ENCODE measurements at regions not wholly inside any gene's neighbourhood (a gene's known extent, or its start where the extent isn't known, plus 50 kb on each side); places are given as distances from the start of the nearest gene placed in this dataset.

- TF ChIP-seq CTCF (conservative IDR thresholded peaks at IDR 0.05; ENCODE audit: low read depth, low read length) = no peak
- no peak overlapping the region for H3K4me3 ChIP-seq (ENCODE audit: low read depth, low read length)
- DNase-seq (ENCODE audit: low read depth) = no peak
Observed at GRCh38 chr1:239023732-239024360, 362.5 kb upstream of the CHRM3 start.

GRCh38 chr1:239016337-239016736, 370.0 kb upstream of the CHRM3 start:
- no peak overlapping the region for H3K4me3 ChIP-seq (ENCODE audit: low read depth, low read length)
- no peak for TF ChIP-seq CTCF (conservative IDR thresholded peaks at IDR 0.05; ENCODE audit: low read depth, low read length)
- DNase-seq (ENCODE audit: low read depth) = no peak

- no peak for DNase-seq (ENCODE audit: low read depth)
- TF ChIP-seq CTCF (conservative IDR thresholded peaks at IDR 0.05; ENCODE audit: low read depth, low read length) = no peak
- H3K4me3 ChIP-seq (ENCODE audit: low read depth, low read length) = no peak overlapping the region
Observed at GRCh38 chr1:239011382-239011781, 375.0 kb upstream of the CHRM3 start.

GRCh38 chr1:239008568-239008967, 377.8 kb upstream of the CHRM3 start:
- DNase-seq (ENCODE audit: low read depth) = no peak
- H3K4me3 ChIP-seq (ENCODE audit: low read depth, low read length) = no peak overlapping the region
- TF ChIP-seq CTCF (conservative IDR thresholded peaks at IDR 0.05; ENCODE audit: low read depth, low read length) = no peak

- no peak for DNase-seq (ENCODE audit: low read depth)
- H3K4me3 ChIP-seq (ENCODE audit: low read depth, low read length) = no peak overlapping the region
- TF ChIP-seq CTCF (conservative IDR thresholded peaks at IDR 0.05; ENCODE audit: low read depth, low read length) = no peak
Observed at GRCh38 chr1:239006276-239006675, 380.1 kb upstream of the CHRM3 start.

- no peak for TF ChIP-seq CTCF (conservative IDR thresholded peaks at IDR 0.05; ENCODE audit: low read depth, low read length)
- no peak overlapping the region for H3K4me3 ChIP-seq (ENCODE audit: low read depth, low read length)
- DNase-seq (ENCODE audit: low read depth) = no peak
Observed at GRCh38 chr1:238999944-239000343, 386.4 kb upstream of the CHRM3 start.

- no peak for TF ChIP-seq CTCF (conservative IDR thresholded peaks at IDR 0.05; ENCODE audit: low read depth, low read length)
- DNase-seq (ENCODE audit: low read depth) = no peak
- no peak overlapping the region for H3K4me3 ChIP-seq (ENCODE audit: low read depth, low read length)
Observed at GRCh38 chr1:238998577-238998976, 387.8 kb upstream of the CHRM3 start.

Measured in epithelial cell of proximal tubule (primary cell).